DMS114 treated with DMSO at 0.1 percent for 48 hours (cell line): ENCODE measurements at regions not wholly inside any gene's neighbourhood (a gene's known extent, or its start where the extent isn't known, plus 50 kb on each side); places are given as distances from the start of the nearest gene placed in this dataset.
"Not testable (repeated sequence)": the region's sequence is repeated elsewhere in the genome, so short reads cannot be mapped to it uniquely, and the experiment has no call there.

ENCODE experiments used
- DNase-seq: peaks from one replicate; lab custom pipeline; 2025; ENCODE audit not compliant: unreplicated experiment; lab: John Stamatoyannopoulos, UW

DNA sequence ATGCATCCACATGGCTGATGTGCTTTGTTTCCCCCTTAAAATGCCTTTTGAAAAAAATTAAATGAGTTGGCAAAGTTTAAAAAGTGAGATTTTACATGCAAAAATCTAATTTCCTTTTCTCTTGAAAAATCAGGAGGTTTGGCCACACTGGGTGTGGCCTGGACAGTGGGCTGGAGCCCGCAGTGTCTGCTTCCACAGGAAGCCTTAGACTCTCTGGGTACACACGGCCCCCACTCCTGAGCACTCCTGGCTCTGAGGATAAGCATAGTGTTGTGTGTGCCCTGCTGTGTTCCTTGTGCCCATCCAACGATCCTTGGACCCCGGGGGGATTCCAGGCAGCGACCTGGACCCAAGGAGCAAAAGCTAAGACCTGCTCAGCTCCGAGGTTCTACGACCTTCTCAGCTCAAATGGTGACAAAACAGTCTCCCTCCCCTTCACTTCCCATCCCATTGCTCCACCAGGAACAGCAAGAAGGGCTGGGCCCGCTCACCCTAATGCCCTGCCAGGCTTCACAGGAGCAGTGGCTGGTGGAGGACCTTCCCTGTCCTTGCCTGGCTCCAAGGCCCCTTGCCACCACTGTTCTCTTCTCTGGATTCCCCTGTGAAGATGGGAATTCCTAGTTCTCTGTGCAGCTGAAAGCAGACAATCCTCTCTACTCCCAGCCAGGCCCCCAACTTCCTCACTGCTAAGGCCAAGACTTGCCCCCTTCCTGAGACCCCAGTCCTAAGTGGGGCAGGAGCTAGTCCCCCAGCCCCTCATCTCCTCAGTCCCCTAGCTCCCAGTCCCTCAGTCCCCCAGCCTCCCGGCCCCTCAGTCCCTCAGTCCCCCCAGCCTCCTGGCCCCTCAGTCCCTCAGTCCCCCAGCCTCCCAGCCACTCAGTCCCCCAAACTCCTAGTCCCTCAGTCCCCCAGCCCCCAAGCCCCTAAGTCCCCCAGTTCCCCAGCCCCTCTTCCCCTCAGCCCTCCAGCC, 395.8 kb downstream of the PTPRU start:
- DNase-seq: no peak

DNA sequence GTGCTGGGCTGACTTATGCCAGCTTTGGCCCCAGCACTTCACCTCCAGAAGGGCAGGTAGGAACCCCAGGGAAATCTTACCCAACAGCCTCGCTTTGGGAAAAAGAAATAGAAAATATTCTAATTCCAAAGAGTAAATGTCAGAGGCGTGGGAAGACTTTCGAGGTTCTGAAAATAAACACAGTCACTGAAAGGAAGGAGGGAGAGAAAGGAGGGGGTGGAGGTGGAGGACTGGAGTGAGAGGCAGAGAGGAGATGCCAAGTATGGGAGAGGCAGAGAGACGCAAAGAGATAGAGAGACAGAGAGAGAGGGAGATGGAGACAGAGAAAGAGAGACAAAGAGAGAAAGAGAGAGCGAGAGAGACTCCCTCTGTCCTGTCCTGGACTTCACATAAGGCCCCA, 395.0 kb downstream of the PTPRU start:
- DNase-seq: no peak

DNA sequence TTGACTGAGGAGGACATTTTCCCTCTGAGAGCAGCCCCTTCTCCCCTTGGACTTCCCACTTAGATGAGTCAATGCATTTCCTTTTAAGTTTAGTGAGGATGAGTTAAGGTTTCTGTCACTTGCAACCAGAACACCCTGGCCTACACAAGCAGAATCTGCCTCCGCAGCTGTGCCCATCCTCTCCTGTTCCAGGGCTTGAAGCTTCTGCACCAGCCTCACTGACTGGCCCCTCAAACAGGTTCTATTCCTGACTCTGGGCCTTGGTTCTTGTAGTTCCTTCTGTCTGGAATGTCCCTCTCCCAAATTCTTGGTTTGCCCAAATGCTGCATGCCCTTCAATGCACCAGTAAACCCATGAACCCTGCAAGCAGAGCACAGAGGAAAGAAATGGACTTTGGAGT, 394.4 kb downstream of the PTPRU start:
- no peak for DNase-seq

DNA sequence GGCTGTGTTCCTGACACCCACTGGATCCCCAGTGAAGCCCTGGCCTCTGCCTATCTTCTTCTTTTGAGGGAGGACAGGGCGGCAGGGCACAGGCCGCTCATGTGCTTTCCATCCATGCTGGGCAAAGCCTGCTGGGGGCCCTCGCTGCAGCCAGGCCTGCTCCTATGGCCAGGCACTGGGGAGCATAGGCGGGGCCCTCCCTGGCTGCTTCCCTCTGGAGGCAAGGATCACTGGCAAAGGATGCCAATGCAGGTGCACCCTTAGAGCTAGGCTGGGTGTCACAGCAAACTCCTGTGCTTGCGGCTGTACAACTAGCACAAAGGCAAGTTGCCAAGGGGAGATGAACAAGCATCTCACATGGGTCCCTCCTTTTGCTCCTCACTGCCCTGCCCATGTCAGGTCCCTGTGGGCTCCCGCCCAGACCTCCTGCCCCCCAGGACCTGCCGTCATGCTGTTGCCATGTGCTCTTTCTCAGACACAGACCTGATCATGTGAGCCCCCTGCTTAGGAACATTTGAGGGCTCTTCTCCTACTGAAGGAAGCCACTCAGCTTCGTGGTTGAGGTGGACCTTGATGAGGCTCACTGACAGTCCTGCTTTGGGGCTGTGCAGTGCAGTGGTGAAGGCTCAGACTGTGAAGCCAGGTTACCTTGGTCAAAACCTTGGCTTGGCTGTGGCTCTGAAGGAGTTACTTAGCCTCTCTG, 393.6 kb downstream of the PTPRU start:
- no peak for DNase-seq

DNA sequence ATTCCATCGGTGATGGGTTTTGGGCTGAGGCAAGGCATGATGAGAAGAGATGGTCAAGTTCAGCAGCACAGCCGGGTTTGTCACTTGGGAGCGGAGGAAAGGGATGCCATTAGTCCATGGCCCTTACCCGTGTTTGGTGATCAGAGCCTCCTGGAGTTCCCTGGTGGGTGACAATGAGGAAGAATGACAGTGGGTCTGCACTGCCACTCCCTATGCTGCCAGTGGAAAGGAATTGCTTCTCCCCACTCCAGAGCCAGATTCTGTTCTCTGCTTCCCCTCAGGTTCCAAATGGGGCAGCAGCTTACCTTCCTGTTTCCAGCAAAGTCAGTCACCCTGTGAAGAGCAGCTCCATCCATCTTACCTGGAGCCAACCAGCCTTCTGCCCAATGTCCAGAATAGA, 393.1 kb downstream of the PTPRU start:
- DNase-seq: no peak

DNA sequence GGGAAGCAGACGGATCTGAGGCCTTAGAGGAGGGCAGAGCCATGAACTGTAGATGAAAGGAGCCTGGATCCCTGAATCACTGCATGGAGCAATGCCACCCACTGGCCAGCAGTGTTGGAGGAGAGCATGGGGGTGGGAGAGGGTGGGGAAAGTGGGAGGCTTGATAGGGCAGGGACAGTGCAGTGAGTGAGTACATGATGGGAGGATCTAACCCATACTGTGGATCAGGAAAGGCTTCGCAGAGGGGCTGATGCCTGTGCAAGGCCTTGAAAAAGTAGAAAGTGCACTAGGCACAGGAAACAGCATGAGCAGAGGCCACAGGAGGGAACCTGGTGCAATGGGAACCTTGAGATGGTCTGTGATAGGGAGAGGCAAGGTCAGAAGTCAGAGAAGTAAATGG, 391.9 kb downstream of the PTPRU start:
- no peak for DNase-seq

DNA sequence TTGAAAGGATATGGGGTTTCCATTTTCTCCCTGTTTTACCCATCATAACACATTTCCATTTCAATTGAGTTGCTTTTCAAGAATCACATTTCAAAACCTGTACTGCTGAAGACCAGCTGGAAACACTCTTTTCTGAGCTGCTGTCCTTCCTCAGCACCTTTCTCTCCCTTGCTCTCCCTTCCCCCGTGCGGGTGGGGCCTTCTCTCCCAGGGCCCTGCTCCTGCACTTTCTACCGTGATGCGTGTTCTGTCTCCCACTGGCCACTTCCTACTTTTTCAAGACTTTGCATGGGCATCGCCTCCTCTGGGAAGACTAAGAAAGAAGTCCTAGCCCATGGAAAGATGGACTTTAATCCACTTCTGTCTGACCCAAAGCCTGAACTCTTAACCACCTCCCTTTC, 390.4 kb downstream of the PTPRU start:
- no peak for DNase-seq

DNA sequence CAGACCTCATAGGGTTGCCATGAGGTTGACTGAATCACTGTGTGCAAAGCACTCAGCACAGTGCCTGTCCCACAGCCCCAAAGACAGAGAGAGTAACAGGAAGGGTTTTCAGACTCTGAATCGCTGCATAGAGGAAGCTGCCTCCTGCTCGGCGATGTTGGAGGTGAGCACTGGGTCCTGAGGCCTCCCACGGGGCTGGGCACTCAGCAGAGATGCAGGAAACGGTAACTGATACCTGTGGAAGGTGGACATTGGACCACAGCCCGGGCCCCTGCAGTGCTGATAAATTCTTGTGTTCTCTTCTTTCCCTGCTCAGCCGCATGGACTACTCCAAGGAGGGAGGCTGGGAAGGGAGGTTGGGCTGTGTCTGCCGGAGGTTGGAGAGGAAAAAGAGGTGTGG, 389.7 kb downstream of the PTPRU start:
- no peak for DNase-seq

DNA sequence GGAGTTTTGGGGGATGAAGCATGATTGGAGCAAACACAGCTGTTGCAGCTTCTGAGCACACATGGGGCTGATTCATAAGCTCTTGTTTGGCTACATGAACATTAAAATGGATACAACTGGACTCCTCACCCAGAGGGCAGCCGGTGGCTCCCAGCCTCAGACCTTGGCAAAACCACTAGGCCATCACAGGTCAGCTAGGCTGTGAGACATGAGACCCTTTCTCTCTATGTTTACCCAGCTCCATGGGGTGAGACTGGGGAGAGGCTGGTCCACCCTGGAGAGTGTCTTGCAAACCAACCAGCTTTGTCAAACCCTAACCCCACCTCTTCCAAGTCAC, 388.7 kb downstream of the PTPRU start:
- no peak for DNase-seq

DNA sequence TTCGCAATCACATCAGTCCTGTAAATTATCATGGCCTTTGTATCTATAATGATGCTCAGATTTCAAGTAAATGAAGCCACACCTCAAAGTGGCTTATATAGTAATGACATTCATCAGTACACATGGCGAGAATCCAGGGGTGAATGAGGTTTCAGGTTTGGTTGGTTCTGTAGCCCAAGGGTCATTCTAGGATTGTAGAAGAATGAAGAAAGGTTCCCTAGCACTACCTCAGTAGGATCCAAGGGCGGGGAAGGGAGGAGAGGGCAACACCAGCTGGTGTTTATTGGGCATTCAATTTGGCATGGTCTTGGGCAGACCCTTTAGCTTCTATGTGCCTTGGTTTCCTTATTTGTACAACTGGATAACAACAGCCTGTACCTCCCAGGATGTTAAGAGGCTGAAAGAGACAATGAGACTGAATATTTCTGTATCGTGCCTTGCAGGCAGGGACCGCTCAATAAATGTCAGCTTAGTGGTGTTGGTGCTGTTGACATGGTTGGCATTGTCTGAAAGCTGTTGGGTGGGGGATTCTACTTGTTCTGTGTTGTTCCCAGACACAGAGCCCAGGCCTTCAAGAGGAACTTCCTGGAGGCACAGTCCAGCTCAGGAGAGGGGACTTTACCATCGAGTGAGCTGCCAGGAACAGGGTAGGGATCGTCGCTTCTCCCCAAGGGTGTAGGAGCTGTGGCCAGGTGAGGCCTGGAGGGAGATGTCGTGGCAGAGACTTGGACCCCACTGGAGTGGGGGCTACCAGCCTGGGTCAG, 388.2 kb downstream of the PTPRU start:
- no peak for DNase-seq

DNA sequence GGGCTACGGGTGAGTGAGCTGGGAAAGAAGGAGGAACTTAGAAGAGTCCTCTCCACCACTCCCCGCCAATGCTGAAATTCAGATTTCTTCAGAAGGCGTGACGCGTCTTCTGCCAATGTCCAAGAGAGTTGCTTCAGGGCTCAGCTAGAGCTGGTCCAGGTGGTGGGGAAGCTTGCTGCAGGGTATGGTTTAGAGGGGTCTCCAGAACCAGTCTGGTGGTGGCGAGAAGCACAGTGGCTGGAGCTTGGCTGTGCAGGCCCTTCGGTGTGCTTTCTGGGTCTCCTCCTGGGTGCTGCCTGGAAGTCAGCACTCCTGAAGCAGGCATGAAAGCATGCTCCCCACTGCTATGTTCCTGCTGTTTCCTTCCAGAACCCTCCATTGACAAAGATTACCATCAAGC, 387.2 kb downstream of the PTPRU start:
- DNase-seq: no peak

DNA sequence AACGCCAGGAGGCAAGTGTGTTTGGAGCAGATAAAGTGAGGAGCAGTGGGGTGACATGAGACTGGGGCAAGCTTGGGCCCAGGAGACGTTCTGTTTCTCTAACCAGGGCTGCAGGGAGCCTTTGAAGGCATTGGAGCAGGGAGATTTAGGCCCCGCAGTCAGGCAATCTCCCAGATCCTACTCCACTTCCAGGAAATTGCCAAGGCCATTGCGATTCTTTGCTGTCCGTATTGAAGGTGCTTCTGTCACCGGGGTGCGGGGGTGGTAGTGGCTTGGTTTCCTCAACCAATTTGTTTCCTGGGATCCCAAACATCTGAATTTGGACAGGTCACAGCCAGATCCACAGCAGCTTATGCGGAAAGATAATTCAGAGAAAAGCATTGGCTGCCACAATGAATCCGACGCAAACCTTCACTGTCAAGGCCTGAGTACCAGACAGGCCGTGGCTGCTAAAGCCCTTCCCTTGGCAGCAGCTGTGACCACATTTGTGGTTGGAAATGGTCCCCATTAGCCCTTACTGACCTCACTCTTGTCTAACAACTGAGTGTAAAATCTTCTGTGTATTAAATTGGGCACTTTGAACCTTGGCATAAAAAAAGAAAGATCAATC, 385.6 kb downstream of the PTPRU start:
- DNase-seq: no peak

DNA sequence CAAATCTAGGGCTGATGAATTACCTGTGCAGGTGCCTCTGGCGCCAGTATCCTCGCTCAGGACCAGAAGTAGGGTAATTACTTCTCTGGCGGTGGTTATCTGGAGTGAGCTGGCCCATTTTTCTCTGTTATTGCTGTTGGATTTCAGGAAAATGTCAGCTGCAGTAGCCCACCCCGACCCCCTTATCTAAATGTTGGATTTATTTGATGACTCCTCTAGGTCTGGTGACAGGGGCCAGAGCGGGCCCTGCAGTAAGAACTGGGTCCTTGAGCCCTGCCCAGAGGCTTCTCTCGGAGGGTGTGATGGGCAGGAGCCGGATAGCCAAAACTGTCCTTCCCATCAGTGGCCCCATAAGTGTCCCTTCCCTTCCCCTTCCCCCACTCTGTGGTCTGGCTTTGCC, 384.3 kb downstream of the PTPRU start:
- no peak for DNase-seq

DNA sequence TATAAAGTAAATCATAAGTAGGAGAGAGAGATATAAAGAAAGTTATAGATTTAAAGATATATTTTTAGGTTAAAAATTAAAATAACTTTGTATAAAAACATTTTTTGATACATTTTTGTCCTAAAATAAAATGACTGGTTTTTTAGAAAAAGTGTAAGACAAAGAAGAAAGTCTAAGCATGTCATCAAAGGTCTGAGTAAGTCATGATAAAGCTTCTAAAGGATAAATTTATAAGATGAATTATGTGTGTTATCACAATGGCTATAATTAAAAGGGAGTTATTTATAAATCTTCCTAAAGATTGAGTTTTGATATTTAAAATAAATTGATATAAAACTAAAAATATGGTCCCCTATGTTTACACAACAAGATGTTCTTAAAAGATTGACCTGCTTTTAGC, 370.9 kb downstream of the PTPRU start:
- DNase-seq: no peak

DNA sequence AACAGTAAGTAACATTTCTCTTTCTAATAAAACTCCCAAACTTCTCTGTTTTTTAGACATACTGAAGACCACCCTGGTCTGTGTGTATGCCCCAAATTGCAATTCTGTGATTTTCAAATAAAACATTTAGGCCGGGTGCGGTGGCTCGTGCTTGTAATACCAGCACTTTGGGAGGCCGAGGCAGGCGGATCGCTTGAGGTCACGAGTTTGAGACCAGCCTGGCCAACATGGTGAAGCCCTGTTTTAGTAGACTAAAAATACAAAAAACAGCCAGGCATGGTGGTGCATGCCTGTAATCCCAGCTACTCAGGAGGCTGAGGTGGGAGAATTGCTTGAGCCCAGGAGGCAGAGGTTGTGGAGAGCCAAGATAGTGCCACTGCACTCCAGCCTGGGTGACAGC, 368.5 kb downstream of the PTPRU start:
- DNase-seq: not testable (repeated sequence)

DNA sequence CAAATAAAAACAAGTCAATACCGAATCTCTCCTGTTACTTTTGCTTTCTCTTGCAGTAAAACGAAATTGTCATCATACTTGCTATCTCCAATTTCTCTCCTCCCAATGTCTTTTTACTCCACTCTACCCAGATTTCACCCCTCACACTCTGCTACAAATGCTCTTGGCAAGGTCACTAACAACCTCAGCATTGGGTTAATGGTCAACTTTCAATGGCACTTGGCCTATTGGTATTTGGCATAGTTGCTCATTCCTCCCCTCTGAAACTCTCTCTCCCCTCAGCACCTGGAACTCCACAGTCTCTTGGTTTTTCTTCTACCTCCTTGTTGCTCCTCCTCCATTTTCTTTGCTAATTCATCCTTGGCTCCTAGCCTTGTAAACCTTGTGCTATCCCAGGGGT, 367.3 kb downstream of the PTPRU start:
- no peak for DNase-seq

DNA sequence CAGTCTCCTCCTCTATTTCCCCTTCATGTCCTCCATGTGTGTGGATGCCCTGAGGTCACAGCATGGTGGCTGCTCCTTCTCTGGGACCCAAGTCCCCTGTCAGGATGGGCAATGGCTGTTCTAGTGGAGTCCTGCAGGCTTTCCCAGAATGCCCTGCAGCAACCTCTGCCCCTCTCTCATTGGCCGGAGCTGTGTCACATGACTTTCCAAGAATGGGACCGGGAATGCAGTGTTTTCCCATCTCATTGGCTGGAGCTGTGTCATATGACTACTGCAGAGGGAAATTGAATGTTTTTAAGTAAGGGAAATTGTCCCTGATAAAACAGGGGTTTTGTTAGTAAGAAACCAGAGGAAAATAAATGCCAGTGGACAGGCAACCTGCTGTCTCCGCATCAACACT, 365.9 kb downstream of the PTPRU start:
- DNase-seq: no peak

DNA sequence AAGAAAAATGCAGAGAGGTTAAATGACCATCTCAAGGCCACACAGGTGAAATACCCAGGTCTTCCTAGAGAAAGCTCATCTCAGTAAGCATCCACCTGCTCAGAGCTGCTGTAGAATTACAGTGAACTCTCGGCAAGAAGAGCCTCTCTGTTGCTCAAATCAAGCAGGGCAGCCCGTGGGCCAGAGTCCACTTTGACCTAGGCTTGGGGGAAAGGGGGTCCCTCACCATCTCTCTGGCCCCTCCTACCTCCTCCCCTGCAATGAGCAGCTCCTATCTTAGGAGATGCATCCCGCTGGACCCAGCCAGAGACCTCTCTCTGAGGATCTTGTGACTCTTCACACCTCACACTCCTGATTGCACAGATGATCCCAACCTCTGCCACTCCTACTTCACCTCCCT, 364.7 kb downstream of the PTPRU start:
- no peak for DNase-seq

DNA sequence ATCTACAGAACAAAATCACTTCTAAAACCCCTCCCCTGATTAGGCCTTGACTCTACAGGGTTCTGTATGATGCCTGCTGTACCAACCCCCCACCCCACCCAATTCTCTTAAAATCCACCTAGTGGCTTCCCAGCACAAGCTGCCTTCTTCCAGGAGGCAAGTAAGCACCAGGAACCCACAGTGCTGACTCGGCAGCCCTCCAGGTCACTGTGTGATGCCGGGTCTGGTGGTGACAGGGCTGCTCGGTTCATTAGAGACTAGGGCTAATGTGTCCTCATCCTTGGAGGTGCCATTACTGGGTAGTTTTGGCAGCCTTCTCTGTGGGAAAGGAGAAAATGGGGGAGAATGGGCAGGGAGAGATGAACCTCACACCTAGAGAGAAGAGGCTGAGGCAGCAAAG, 363.5 kb downstream of the PTPRU start:
- DNase-seq: no peak

DNA sequence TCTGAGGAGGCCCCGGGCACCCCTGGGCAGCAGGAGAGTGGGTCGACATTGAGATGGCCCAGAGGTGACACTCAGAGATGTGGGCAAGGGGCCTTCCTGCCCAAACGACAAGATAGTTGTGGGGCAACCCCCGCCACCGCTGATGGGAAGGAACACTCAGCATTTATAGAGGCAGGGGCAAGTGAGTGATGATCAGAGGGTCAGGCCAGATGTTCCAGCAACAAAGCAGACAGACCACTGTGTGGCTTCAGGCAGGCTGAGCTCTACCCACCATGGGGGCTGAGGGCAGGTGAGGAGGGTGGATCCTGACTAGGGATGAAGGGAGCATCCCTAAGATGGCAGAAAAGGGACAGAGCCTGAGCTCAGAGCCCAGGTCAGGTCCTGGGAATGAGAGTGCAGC, 362.7 kb downstream of the PTPRU start:
- no peak for DNase-seq

DNA sequence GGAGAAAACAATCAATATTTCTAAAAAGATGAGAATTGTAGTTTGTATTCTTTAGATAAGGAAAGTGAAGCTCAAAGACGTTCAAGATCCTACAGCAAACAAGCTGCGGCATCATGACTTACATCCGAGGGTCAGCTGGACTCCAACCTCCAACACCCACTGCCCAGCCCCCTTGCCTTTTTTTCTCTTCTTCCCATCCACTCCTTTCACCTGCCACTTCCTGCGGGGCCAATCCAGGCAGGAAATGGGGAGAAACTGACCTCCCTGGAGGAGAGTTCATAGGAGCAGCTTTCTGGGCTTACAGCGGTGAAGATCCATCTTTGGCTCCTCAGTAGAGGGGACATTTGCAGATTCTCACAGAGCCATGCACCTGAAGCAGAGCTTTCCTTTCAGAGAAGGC, 361.5 kb downstream of the PTPRU start:
- DNase-seq: no peak
